ENCODE measurements at regions not wholly inside any gene's neighbourhood (a gene's known extent, or its start where the extent isn't known, plus 50 kb on each side); places are given as distances from the start of the nearest gene placed in this dataset.

DNA sequence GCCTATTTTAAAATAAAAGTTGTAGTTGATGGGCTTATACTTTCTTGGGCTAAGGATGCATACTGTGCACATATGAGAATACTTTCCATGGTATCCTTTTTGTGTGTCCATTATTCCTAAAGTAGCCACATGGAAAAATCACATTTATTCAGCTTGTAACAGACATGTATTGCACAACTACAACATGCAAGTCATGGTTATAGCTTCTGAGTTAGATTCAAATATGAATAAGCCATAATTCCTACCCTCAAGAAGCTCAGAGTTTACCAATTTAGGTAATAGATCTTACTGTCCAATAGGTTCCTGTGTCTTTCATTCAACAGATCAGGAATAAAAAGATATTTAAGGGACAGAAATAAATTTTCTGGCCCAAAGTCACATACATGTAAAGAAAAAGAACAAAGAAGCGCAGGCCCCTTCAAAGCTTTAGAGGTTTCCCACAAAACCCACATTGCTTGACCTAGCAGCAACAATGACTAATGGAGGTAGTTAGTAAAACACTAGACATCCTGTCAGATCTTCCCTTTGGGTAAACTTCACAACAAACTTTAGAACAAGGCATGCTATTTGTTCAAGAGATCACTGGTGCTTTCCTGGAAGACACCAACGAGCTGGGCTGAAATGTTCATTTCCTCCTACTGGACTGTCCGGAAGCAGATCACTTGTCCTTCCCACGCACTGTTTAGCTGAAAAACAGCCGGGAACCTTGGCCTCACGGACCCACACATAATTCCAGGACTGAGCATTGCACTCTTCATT is 78.4 kb upstream of the ITGA1 start:
- TF ChIP-seq GATA2 (IDR thresholded peaks at IDR 0.05; ENCODE audit: low read depth, low read length) (no peak), GATA3 (IDR thresholded peaks at IDR 0.05; ENCODE audit: low read depth, low read length) (no peak)

DNA sequence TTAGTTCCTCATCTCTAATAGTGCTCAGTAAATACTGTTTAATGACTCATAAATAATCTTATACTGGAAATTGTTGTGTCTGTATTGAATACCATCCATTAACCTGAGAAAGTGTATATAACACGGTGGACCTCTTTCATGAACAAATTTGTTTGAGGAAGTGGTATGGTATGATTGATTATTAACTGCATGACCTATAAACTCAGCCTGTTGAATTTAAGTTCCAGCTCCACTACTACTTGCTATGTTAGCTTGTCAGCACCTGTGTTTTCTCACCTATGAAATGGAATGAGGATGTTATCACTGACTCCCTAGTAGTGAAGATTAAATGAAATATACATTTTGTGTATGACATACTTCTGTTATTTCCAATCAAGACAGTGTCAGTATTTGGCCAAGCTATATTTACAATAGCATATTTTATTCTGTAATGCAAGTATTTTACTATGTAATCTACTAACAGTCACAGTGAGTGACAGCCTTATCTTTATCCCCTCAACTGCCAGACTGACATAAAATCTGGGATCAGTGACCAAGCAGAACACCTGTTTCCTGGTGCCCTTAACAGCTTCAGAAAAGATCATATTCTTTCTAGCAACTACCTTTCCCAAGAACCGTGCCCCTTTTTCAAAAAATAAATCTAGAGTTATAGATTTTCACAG is 77.3 kb upstream of the ITGA1 start:
- TF ChIP-seq GATA2 (IDR thresholded peaks at IDR 0.05; ENCODE audit: low read depth, low read length), result no peak
- no peak for TF ChIP-seq GATA3 (IDR thresholded peaks at IDR 0.05; ENCODE audit: low read depth, low read length)

DNA sequence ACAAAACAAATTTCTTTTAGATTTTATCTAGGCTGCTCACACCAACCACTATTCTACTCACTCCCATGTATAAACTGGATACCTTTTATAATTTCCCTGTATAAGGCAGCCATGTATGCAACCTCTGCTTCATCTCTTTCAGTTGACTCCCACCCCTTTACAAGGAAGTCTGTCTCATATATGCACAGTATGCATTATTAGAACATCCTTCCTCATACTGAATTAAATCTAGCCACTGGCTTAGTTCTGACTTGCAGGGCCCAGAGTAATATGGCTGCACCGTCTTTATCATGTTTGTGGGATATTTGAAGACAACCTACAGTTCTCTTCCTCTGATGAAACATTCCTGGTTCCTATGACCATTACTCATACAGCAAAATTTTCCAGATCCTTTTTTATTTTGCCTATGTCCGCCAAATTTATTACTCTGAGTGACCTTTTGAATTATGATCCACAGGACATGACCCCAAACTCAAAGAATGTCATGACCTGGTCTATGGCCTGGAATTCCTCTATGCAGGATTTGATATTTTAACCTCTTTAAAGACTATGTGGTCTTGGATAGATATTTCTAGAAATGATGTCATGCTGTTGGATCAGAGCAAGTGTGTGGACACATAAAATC is 76.6 kb upstream of the ITGA1 start:
- no peak for TF ChIP-seq GATA2 (IDR thresholded peaks at IDR 0.05; ENCODE audit: low read depth, low read length)
- TF ChIP-seq GATA3 (IDR thresholded peaks at IDR 0.05; ENCODE audit: low read depth, low read length), result no peak

GRCh38 chr5:52712354-52712753 is 75.4 kb upstream of the ITGA1 start:
- TF ChIP-seq GATA2 (IDR thresholded peaks at IDR 0.05; ENCODE audit: low read depth, low read length) (no peak), GATA3 (IDR thresholded peaks at IDR 0.05; ENCODE audit: low read depth, low read length) (no peak)

DNA sequence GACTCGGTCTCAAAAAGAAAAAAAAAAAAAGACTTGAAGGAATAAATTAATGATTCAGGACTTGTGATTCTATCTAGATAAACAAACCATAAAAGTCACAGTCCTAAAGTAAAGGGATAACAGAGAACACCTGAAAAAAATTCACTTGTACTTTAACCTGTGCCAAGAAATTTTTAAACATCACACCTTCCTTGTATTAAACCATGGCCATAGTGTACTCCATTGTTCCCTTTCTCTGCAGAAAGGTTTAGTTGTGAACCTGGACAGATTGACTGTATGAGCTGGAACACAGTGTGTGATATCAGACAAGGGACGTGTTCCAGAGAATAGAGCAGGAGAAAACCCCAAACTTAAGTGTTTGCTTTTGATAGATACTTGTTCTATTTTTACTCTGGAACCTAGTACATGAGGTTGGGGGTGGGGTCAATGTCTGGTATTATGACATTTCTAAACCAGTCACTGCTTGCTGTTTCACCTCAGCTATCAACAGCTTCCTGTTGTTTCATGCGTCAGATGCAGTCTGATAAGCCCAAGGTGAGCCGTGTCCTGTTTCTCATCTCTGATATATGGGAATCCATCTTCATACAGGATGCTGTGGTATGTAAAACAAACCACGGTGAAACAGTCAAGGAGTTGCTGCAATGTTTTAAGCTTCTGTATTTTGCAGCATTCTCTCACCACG is 62.5 kb upstream of the ITGA1 start:
- TF ChIP-seq GATA3 (IDR thresholded peaks at IDR 0.05; ENCODE audit: low read depth, low read length) (no peak), GATA2 (IDR thresholded peaks at IDR 0.05; ENCODE audit: low read depth, low read length) (no peak)

DNA sequence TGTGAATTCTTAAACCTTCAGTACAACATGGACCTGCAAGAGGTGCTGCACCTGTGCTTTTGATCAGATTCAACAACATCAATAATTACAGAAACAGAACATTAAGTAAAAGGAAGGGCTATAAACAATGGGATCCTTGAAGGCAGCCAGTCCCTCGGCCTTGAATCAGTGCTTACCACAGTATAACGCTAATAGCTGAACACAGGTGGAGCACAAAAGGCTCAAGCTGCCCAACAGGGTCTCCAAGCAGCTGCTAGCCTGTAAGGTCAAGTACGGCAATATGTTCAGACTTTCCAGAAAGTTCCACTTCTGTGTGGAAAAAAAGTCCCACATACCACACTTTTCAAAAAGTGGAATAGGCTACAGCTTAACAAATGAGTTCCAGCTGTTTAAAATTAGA is 61.9 kb upstream of the ITGA1 start:
- no peak for TF ChIP-seq GATA3 (IDR thresholded peaks at IDR 0.05; ENCODE audit: low read depth, low read length)
- TF ChIP-seq GATA2 (IDR thresholded peaks at IDR 0.05; ENCODE audit: low read depth, low read length), result no peak

- TF ChIP-seq GATA2 (IDR thresholded peaks at IDR 0.05; ENCODE audit: low read depth, low read length) (no peak; the same call in 1 of the 2 replicates), GATA3 (IDR thresholded peaks at IDR 0.05; ENCODE audit: low read depth, low read length) (no peak)
Observed at GRCh38 chr5:52727020-52727419, 60.7 kb upstream of the ITGA1 start.

GRCh38 chr5:52727576-52727975 is 60.1 kb upstream of the ITGA1 start:
- TF ChIP-seq GATA3 (IDR thresholded peaks at IDR 0.05; ENCODE audit: low read depth, low read length) (no peak), GATA2 (IDR thresholded peaks at IDR 0.05; ENCODE audit: low read depth, low read length) (no peak)

- TF ChIP-seq GATA2 (IDR thresholded peaks at IDR 0.05; ENCODE audit: low read depth, low read length), result no peak
- TF ChIP-seq GATA3 (IDR thresholded peaks at IDR 0.05; ENCODE audit: low read depth, low read length), result no peak
Observed at GRCh38 chr5:52728224-52728623, 59.5 kb upstream of the ITGA1 start.

- no peak for TF ChIP-seq GATA3 (IDR thresholded peaks at IDR 0.05; ENCODE audit: low read depth, low read length)
- no peak for TF ChIP-seq GATA2 (IDR thresholded peaks at IDR 0.05; ENCODE audit: low read depth, low read length)
Observed at GRCh38 chr5:52728686-52729085, 59.0 kb upstream of the ITGA1 start.

- TF ChIP-seq GATA2 (IDR thresholded peaks at IDR 0.05; ENCODE audit: low read depth, low read length) (no peak), GATA3 (IDR thresholded peaks at IDR 0.05; ENCODE audit: low read depth, low read length) (no peak)
Observed at GRCh38 chr5:52731274-52732027, 56.3 kb upstream of the ITGA1 start.

DNA sequence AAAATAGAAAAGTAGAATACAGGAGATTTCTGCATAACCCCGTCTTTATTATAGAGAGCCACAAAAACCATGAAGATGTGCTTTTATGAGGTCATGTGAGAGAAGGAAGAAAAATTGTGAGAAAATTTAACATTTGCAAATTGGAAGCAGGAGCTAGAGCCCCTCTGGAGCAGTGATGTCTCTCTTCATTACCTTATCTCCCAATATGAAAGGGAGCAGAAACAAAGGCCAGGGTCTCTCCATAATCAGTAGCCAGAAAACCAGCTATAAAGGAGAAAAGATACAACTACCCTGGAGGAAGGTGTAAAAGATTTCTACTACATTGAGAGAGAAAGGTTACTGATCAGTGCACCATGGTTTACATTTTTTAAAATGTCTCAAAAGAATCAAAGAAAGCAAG is 53.2 kb upstream of the ITGA1 start:
- TF ChIP-seq GATA3 (IDR thresholded peaks at IDR 0.05; ENCODE audit: low read depth, low read length), result peak; percentile 48; the same call in 1 of the 2 replicates
- peak; percentile 79 for TF ChIP-seq GATA2 (IDR thresholded peaks at IDR 0.05; ENCODE audit: low read depth, low read length)

GRCh38 chr5:52735139-52735538 is 52.6 kb upstream of the ITGA1 start:
- TF ChIP-seq GATA3 (IDR thresholded peaks at IDR 0.05; ENCODE audit: low read depth, low read length) (no peak), GATA2 (IDR thresholded peaks at IDR 0.05; ENCODE audit: low read depth, low read length) (peak; percentile 41; the same call in 1 of the 2 replicates)

All from SH-SY5Y (cell line).